Body of pancreas (tissue), 4 donors: ENCODE measurements at regions not wholly inside any gene's neighbourhood (a gene's known extent, or its start where the extent isn't known, plus 50 kb on each side); places are given as distances from the start of the nearest gene placed in this dataset.

Experiments used
- CTCF ChIP-seq, 7 experiments: fragments of 450-650 bp in 4 of 7; fragments of 200-600 bp in 3 of 7; sonication (generic) in 3 of 7; IDR thresholded peaks; one replicate each; pipeline ENCODE4 v1.5.1; 2016 to 2019; ENCODE audit warnings: antibody characterized with exemption in 7 of 7
- POLR2A ChIP-seq, 3 donors: fragments of 450-650 bp; IDR thresholded peaks; one replicate each; pipeline ENCODE4 v1.6.1; 2016; ENCODE audit warnings: antibody characterized with exemption in 3 of 3, mild to moderate bottlenecking in 2 of 3

- TF ChIP-seq POLR2A (IDR thresholded peaks at IDR 0.05): no peak
- TF ChIP-seq CTCF (IDR thresholded peaks at IDR 0.05): no peak
These were observed 425.9 kb upstream of the PIK3C3 start for GRCh38 chr18:41529093-41529492.
